OCI-LY7 (cell line): ENCODE measurements at regions not wholly inside any gene's neighbourhood (a gene's known extent, or its start where the extent isn't known, plus 50 kb on each side); places are given as distances from the start of the nearest gene placed in this dataset.

Experiments
- CTCF ChIP-seq: fragments of 200-600 bp; sonication (generic); conservative IDR thresholded peaks from 2 replicates; pipeline ENCODE4 v1.5.1; 2014; ENCODE audit warnings: mild to moderate bottlenecking, antibody characterized with exemption, low read length, moderate library complexity, mixed read lengths
- EZH2phosphoT487 ChIP-seq: fragments of 200-600 bp; sonication (generic); IDR thresholded peaks from 2 replicates; pipeline ENCODE4 v1.6.1; 2018; ENCODE audit warnings: low read depth, borderline replicate concordance, mild to moderate bottlenecking, mixed run types, antibody characterized with exemption, low read length, moderate library complexity, mixed read lengths

DNA sequence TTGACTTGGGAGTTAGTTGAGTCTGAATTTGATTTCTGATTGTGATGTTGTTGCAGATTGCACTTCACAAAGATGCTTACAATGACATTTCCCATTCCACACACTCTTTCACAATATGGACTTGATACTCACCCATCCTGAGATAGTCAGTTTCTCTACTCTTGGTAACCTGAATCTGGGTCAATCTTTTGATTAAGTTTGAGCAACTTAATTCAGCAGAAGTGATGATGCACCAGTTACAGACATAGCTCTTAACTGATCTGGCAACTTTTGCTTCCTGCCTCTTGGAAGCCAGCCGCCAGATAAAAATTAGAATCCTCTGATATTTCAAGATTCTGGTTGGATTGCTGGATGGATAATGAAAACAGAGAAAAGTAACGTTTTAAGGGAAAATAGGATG is 79.7 kb upstream of the OSMR start:
- TF ChIP-seq CTCF, result no peak
- TF ChIP-seq EZH2phosphoT487, result no peak
